HG03565 (cell line): ENCODE measurements at regions not wholly inside any gene's neighbourhood (a gene's known extent, or its start where the extent isn't known, plus 50 kb on each side); places are given as distances from the start of the nearest gene placed in this dataset.

ENCODE experiments used
- ATAC-seq: cut with Tn5 transposase; IDR thresholded peaks from one replicate; pipeline ENCODE4 v1.9.1; 2021; ENCODE audit warnings: mild to moderate bottlenecking, moderate library complexity; ENCODE audit not compliant: unreplicated experiment

GRCh38 chr2:60067006-60067405 is 486.4 kb downstream of the BCL11A start:
- no peak for ATAC-seq

- ATAC-seq, result no peak
Observed at GRCh38 chr2:60066096-60066839, 487.2 kb downstream of the BCL11A start.

DNA sequence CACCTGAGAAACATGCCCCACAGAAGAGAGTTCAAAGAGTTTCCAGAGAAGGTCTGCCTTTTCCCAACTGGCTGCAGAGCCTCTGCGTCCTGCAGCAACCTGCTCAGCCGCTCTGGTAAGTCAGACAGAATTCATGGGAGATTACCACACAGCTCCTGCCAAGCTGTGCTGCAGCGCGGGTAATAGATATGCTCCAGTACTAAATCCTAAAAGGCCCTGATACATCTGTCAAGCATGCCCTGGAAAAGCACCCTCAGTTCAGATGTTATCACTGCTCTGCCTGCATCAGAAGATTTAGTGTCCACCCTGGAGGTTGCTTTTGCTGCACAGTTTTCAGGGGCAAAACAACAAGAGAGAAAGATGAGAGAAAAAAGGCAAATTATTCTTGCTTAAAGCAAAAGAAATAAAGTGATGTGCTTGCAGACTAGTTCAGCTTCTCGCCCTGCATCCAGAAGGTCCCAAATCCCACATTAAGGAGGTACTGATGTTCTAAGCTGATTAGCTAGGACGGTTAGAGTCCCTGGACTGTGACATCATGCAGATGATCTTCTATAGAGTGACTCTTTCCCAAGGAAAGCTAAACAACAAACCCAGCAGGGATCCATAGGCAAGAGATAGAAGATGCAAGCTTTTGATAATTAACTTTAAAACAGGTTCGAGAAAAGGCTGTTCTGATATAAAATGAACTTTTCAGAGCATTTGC is 488.6 kb downstream of the BCL11A start:
- no peak for ATAC-seq

DNA sequence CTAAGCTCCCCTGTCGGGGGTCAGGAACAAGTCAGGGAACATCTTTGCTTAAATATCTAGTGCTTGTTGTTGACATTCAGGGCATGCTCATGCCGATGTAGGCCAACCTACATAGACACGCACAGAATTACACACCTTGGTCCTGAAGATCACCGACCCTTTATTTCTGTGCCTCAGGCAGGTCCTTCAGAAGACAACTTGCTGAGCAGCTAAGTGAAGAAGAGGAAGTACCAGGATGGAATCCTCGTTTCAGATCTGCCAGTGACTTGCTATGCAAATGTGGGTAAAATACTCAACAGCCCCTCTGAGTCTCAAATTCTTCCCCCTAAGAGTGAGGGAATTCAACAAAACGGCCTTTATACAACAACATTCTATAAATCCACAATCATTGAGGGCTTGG is 494.7 kb downstream of the BCL11A start:
- ATAC-seq, result no peak

- no peak for ATAC-seq
Observed at GRCh38 chr2:60054571-60055340, 498.7 kb downstream of the BCL11A start.

DNA sequence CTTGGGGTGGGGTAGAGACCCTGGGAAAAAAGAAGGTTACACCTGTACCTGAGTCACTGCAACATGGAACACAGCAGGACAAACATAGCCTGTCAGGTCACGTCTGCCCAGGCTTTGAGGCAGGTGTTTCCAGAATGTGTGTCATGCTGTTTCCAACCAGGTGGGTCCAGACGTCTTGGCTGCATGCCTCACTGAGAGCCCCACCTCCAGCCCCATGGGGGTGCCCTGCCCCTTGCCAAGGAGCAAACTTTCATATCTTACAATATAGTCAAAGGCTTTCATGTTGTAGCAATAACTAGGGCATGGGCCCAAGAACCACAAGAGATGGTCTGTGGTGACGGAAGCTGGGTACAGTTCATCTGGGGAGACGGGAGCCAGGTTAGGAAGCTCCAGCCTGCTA is 499.7 kb downstream of the BCL11A start:
- ATAC-seq, result no peak

GRCh38 chr2:60052601-60053000 is 500.9 kb downstream of the BCL11A start:
- ATAC-seq, result no peak

GRCh38 chr2:60051991-60052390 is 501.5 kb downstream of the BCL11A start:
- ATAC-seq, result no peak

GRCh38 chr2:60047944-60048525 is 505.4 kb downstream of the BCL11A start:
- ATAC-seq, result no peak

DNA sequence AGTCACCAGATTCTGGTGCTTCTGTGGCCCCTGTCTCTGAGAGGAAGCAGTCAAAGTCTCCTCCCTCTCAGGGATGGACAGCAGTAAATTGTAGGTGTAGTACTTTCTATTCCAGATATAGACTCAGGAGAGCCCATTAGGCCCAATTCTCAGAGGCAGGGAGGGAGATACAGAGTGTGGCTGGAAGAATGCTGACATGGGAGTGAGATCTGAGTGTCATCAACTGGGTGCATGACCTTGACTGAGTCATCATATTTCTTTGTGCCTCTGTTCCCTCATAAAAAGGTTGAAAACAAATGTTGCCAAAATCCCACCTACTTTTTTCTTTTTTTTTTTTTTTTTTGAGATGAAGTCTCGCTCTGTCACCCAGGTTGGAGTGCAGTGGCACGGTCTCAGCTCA is 506.1 kb downstream of the BCL11A start:
- no peak for ATAC-seq

GRCh38 chr2:60046529-60046928 is 506.9 kb downstream of the BCL11A start:
- ATAC-seq, result no peak

DNA sequence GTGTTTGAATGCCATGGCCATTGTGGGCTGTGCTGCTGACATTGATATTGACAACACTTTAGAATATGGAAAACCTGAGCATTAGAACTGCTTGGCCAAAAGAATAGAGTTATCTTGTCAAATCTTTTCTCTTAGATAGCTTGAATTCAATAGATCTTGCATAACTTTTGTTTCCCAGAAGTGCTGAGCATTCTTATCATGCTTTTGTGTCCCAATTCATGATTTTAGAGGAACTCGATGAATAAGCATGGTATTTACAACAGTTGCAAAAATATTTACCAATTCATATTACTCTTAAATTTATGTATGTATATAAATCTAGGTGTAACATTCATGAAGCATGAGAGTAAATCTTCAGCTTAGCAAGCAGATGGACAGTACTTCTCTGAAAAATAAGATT is 508.0 kb downstream of the BCL11A start:
- no peak for ATAC-seq

DNA sequence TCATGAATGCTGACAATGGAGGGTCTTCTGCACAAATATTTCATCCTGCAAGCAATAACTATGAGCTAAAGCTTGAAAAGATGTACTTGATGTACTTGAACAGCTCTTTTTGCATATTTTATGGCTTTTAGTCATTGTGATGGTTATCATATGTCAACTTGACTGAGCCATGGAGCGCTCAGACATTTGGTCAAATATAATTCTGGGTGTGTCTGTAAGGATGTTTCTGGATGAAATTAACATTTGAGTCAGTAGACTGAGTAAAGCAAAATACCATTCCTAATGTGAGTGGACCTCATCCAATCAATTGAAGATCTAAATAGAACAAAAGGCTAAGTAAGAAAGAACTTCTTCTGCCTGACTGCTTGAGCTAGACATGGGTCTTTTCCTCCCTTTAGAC is 509.0 kb downstream of the BCL11A start:
- no peak for ATAC-seq

DNA sequence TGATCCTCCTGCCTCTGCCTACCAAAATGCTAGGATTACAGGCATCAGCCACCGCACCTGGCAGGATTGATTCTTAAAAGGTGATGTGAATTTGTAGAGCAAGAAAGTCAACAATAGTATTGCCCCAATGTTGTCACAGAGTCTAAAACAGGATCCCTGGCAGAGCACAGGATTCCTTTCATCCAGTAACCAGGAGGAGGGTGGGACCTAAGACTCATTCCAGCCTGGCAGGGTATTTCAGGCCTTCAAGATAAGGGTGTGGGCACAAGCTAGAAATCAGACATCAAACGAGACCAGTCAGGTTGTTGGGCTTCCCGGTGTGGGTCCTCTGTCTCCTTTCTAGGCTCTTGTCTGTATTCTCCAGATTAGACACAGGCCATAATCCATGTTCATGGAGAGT is 511.4 kb downstream of the BCL11A start:
- ATAC-seq, result no peak

DNA sequence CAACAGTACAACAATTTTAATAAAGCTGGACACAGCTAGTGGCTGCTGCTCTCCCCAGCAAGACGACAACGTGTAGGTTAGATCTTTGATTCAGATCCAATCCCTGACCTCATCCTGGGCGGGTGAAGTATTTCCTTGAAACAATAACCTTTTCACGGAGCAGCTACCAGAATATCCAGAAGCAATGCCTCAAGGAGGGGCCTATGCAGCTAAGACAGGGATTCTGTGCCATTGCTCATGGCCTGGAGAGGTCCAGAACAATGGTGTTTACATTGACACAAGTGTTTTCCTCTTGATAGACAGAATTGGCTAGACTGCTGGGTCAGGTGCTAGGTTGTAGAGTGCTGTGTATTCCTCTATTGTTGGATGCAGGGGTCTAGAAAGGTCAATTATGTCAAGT is 520.1 kb downstream of the BCL11A start:
- no peak for ATAC-seq

- no peak for ATAC-seq
Observed at GRCh38 chr2:60029566-60029883, 523.9 kb downstream of the BCL11A start.

GRCh38 chr2:60028849-60029565 is 524.4 kb downstream of the BCL11A start:
- ATAC-seq, result no peak

DNA sequence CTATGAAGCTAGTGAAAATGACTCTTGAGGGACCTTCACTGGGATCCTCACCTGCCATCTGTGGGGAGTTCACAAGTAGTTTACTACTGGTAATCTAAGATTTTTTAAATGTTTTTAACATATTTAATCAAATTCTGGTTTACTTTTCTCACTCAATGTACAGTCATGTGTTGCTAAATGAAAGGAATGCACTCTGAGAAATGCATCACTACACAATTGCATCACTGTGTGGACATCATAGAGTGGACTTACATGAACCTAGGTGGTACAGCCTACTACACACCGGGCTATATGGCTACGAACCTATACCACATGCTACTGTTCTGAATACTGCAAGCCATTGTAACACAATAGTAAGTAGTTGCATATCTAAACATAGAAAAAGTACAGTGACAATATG is 528.0 kb downstream of the BCL11A start:
- no peak for ATAC-seq

- no peak for ATAC-seq
Observed at GRCh38 chr2:60023256-60023985, 530.0 kb downstream of the BCL11A start.

DNA sequence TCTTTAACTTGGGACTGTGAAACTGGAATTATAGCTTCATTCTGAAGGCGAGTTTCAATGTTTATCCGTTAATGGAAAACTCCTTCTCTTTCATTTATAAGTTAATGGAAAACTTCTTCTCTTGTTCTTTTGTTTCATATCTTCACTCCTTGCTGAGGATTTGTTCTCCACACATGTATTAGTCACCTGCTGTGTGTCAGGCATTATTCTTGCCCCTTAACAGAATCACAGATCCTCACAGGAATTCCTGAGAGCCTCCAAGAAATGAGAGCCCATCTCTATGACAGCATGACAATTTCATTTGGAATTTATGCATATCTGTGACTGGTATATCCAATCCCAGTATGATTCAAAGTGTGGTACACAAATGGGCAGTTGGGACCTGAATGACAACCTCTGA is 545.8 kb downstream of the BCL11A start:
- ATAC-seq, result no peak
